ENCODE measurements at regions not wholly inside any gene's neighbourhood (a gene's known extent, or its start where the extent isn't known, plus 50 kb on each side); places are given as distances from the start of the nearest gene placed in this dataset.

DNA sequence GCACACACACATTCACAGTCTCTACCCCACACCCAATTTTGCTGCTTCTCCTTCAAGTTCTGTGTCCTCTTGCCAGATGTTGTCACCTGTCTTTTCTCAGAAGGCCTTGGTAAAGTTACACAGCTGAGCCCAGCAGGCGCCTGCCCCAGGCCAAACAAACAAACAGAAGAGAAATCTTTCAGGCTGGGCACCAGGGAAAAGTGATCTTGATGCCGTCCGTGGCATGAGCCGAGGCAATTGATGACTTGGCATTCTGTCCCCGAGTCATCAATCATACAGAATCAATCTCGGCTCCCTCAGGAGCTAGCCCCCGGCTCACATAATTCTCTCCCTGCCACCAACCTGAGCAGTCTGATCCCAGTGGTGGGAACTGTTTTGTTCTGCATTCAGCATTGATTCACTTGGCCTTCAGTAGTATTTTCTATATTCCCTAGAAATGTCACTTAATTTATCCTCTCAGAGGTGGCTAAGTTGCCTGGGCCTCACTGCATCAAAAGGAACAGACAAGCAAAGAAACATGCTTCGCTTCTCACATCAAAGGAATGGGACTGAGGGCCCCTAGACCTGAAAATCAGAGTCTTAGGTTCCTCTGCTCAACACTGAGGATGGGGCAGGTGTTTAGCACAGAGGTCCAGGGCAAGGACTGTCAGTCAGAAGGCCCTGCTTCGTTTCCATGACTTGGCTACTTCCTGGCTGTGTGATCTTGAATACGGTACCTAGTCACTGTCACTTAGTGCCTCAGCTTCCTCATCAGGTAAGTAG lies 278.8 kb upstream of the CELF4 start:
- H2AFZ ChIP-seq (ENCODE audit: low read depth, low read length): no peak overlapping the region
- dilution Hi-C loops (cut with MboI; ENCODE audit: extremely low pct_ligation_motif_present, low sequenced_read_pairs): no loop called here

DNA sequence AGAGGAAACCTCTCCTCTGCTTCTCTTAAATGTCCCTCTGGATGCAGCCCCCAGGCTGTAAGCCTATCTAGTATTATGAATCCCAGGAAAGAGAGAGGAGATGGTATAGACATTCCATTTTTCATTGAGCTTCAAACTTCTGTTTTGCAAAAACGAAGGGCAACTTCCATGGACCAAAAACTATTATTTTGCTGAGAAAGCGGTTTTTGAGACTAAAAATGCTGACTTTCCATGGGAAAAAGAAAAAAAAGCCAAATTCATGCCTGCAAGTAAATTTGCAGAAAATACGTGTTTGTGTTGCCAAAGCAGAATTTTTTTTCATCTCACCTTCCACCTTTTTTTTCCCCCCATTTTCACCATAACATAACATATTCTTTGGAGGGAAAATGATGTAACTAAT lies 272.5 kb upstream of the CELF4 start:
- TF ChIP-seq JUN (IDR thresholded peaks at IDR 0.05; ENCODE audit: borderline replicate concordance, insufficient read depth, insufficient read length, low read depth): no peak
- TF ChIP-seq, protein P1, sequence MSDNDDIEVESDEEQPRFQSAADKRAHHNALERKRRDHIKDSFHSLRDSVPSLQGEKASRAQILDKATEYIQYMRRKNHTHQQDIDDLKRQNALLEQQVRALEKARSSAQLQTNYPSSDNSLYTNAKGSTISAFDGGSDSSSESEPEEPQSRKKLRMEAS (IDR thresholded peaks at IDR 0.05; ENCODE audit: insufficient read depth, insufficient read length): no peak
- TF ChIP-seq FOS (IDR thresholded peaks at IDR 0.05; ENCODE audit: borderline replicate concordance, insufficient read depth, low read length): no peak
- no peak for TF ChIP-seq EZH2 (IDR thresholded peaks at IDR 0.05; ENCODE audit: borderline replicate concordance, low read depth, low read length, severe bottlenecking)
- TF ChIP-seq GATA2 (IDR thresholded peaks at IDR 0.05; ENCODE audit: insufficient read depth, insufficient read length, low read depth, low read length): no peak
- TF ChIP-seq MYC (IDR thresholded peaks at IDR 0.05; ENCODE audit: low read depth, low read length): no peak
- TF ChIP-seq, protein P2, sequence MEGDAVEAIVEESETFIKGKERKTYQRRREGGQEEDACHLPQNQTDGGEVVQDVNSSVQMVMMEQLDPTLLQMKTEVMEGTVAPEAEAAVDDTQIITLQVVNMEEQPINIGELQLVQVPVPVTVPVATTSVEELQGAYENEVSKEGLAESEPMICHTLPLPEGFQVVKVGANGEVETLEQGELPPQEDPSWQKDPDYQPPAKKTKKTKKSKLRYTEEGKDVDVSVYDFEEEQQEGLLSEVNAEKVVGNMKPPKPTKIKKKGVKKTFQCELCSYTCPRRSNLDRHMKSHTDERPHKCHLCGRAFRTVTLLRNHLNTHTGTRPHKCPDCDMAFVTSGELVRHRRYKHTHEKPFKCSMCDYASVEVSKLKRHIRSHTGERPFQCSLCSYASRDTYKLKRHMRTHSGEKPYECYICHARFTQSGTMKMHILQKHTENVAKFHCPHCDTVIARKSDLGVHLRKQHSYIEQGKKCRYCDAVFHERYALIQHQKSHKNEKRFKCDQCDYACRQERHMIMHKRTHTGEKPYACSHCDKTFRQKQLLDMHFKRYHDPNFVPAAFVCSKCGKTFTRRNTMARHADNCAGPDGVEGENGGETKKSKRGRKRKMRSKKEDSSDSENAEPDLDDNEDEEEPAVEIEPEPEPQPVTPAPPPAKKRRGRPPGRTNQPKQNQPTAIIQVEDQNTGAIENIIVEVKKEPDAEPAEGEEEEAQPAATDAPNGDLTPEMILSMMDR (IDR thresholded peaks at IDR 0.05; ENCODE audit: extremely low read depth in 1 of 2, insufficient read depth in 1 of 2, low read depth in 1 of 2, low read length in 2 of 2): no peak
- TF ChIP-seq POLR2AphosphoS5 (IDR thresholded peaks at IDR 0.05; ENCODE audit: insufficient read depth, low read depth, low read length): no peak
- no peak for TF ChIP-seq POLR2A (IDR thresholded peaks at IDR 0.05; ENCODE audit: low read depth, low read length)
- Histone ChIP-seq H3K4me3 (replicated peaks in 1 of 3; ENCODE audit: insufficient read depth in 1 of 3, low read depth in 1 of 3, low read length in 3 of 3) (no peak overlapping the region), H3K9ac (replicated peaks; ENCODE audit: extremely low read depth, insufficient read depth, low read length) (no peak overlapping the region), H3K27ac (ENCODE audit: insufficient read depth, low read depth, low read length) (no peak overlapping the region), H3K27me3 (ENCODE audit: control insufficient read depth in 2 of 2, insufficient read depth in 2 of 2, low read length in 2 of 2) (no peaks in the 10 kb centered on the region), H3K36me3 (ENCODE audit: control insufficient read depth in 2 of 2, extremely low read depth in 1 of 2, insufficient read depth in 2 of 2, low read length in 2 of 2) (no peaks in the 10 kb centered on the region), H3K4me1 (ENCODE audit: control insufficient read depth, extremely low read depth, insufficient read depth, low read length) (no peaks in the 10 kb centered on the region), H3K79me2 (ENCODE audit: control insufficient read depth, insufficient read depth, low read length) (no peaks in the 10 kb centered on the region), H4K20me1 (replicated peaks; ENCODE audit: control insufficient read depth, extremely low read depth, insufficient read depth, low read length) (no peaks in the 10 kb centered on the region), H2AFZ (ENCODE audit: low read depth, low read length) (no peak overlapping the region), H3K9me1 (replicated peaks; ENCODE audit: control insufficient read depth, extremely low read depth, insufficient read depth, low read length) (no peaks in the 10 kb centered on the region), H3K9me3 (replicated peaks; ENCODE audit: control insufficient read depth, insufficient read depth, low read length) (peaks cover 4% of the 10 kb centered on the region), H3K4me2 (ENCODE audit: insufficient read depth, low read length) (no peak overlapping the region)
- FAIRE-seq (no peak), DNase-seq (ENCODE audit: low read depth, low spot score) (no peak)
- intact Hi-C loops (cut with micrococcal nuclease) (no loop called here), dilution Hi-C loops (cut with MboI; ENCODE audit: extremely low pct_ligation_motif_present, low sequenced_read_pairs) (no loop called here)
- BruUV-seq (replicated peaks): no TSS peak
- ChIA-PET CTCF (no interaction called here), POLR2A (no interaction called here)

More for the DNA sequence above, 278.8 kb upstream of the CELF4 start:
- H3K4me2 ChIP-seq (ENCODE audit: insufficient read depth, low read length): no peak overlapping the region
- BruUV-seq (replicated peaks): no TSS peak
- POLR2A ChIA-PET: no interaction called here
- no peak overlapping the region for H3K4me3 ChIP-seq (replicated peaks in 1 of 3; ENCODE audit: insufficient read depth in 1 of 3, low read depth in 1 of 3, low read length in 3 of 3)
- H3K79me2 ChIP-seq (ENCODE audit: control insufficient read depth, insufficient read depth, low read length): no peaks in the 10 kb centered on the region
- H3K4me1 ChIP-seq (ENCODE audit: control insufficient read depth, extremely low read depth, insufficient read depth, low read length): no peaks in the 10 kb centered on the region
- H3K27ac ChIP-seq (ENCODE audit: insufficient read depth, low read depth, low read length): no peak overlapping the region
- H3K9me3 ChIP-seq (replicated peaks; ENCODE audit: control insufficient read depth, insufficient read depth, low read length): peaks cover 4% of the 10 kb centered on the region
- H3K9ac ChIP-seq (replicated peaks; ENCODE audit: extremely low read depth, insufficient read depth, low read length): no peak overlapping the region
- intact Hi-C loops (cut with micrococcal nuclease): no loop called here
- FAIRE-seq (no peak), DNase-seq (ENCODE audit: low read depth, low spot score) (no peak)
- H3K9me1 ChIP-seq (replicated peaks; ENCODE audit: control insufficient read depth, extremely low read depth, insufficient read depth, low read length): no peaks in the 10 kb centered on the region
- H3K27me3 ChIP-seq (ENCODE audit: control insufficient read depth in 2 of 2, insufficient read depth in 2 of 2, low read length in 2 of 2): no peaks in the 10 kb centered on the region
- no peaks in the 10 kb centered on the region for H3K36me3 ChIP-seq (ENCODE audit: control insufficient read depth in 2 of 2, extremely low read depth in 1 of 2, insufficient read depth in 2 of 2, low read length in 2 of 2)
- no peak for TF ChIP-seq POLR2AphosphoS5 (IDR thresholded peaks at IDR 0.05; ENCODE audit: insufficient read depth, low read depth, low read length)
- no peak for TF ChIP-seq FOS (IDR thresholded peaks at IDR 0.05; ENCODE audit: borderline replicate concordance, insufficient read depth, low read length)
- CTCF ChIA-PET: no interaction called here
- no peaks in the 10 kb centered on the region for H4K20me1 ChIP-seq (replicated peaks; ENCODE audit: control insufficient read depth, extremely low read depth, insufficient read depth, low read length)

All from endothelial cell of umbilical vein (primary cell).